Tibial artery (tissue), 4 donors: ENCODE measurements at regions not wholly inside any gene's neighbourhood (a gene's known extent, or its start where the extent isn't known, plus 50 kb on each side); places are given as distances from the start of the nearest gene placed in this dataset.
A peak's percentile ranks its signal among the peaks of the same experiment; 100 is the strongest.

Source experiments
- DNase-seq, 2 donors: peaks; one replicate each; pipeline ENCODE4 v3.0.0-alpha.2; 2019
- H3K27ac ChIP-seq, 2 donors: fragments of 200-600 bp; sonication (generic) in 1 of 2; 1 replicate in 1 of 2; 2 replicates in 1 of 2; pipeline ENCODE4 v1.5.1; 2018 to 2019; ENCODE audit warnings: mild to moderate bottlenecking in 1 of 2
- H3K27me3 ChIP-seq, 2 donors: fragments of 200-600 bp; sonication (generic) in 1 of 2; one replicate each; pipeline versions ENCODE4 v1.5.1 to v1.6.0; 2016 to 2019
- H3K36me3 ChIP-seq, 3 donors: fragments of 200-600 bp; sonication (generic) in 2 of 3; one replicate each; pipeline ENCODE4 v1.5.1; 2016 to 2019; ENCODE audit warnings: mild to moderate bottlenecking in 2 of 3
- H3K4me1 ChIP-seq, 4 donors: fragments of 200-600 bp; sonication (generic) in 2 of 4; 1 replicate in 3 of 4; 2 replicates in 1 of 4; pipeline ENCODE4 v1.5.1; 2016 to 2019
- H3K4me3 ChIP-seq, 2 donors: fragments of 200-600 bp; sonication (generic) in 1 of 2; 1 replicate in 1 of 2; 2 replicates in 1 of 2; pipeline ENCODE4 v1.5.1; 2018 to 2019; ENCODE audit warnings: mild to moderate bottlenecking in 2 of 2
- H3K9me3 ChIP-seq, 3 donors: fragments of 200-600 bp; sonication (generic) in 1 of 3; one replicate each; pipeline ENCODE4 v1.5.1; 2016 to 2019
- CTCF ChIP-seq, 2 experiments: fragments of 200-600 bp in 1 of 2; fragments of 450-650 bp in 1 of 2; IDR thresholded peaks; one replicate each; pipeline ENCODE4 v1.5.1; 2017 to 2019; ENCODE audit warnings: antibody characterized with exemption in 2 of 2, mild to moderate bottlenecking in 1 of 2, moderate library complexity in 1 of 2
- intact Hi-C: fragments of 100-400 bp; cut with DNase I; formaldehyde crosslinking; loops from one replicate; pipeline ENCODE4 v1.15.0; 2023; ENCODE audit warnings: low total_unique reads

DNA sequence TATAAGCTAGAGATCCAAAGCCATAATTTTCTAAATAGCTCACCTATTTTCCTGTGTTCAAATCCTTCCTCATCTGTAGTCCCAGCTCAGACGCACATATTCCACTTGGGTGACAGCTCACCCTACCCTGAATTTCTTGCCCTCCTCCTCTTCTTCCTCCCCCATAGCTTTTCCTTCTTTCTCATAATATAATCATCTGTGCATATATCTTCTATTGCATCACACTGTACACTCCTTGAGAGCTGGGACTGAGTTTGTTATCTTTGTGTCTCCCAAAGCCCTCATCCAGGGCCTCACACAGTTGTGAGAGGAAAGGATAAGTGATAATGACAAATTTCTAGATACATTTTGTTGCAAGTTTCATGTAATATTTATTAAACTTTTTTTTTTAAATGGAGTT, 55.9 kb upstream of the RTN4 start:
- Histone ChIP-seq H3K27ac (no peak overlapping the region), H3K4me1 (peaks cover 0 to 61% (median 13%) of the 10 kb centered on the region in 4 donors), H3K4me3 (no peak overlapping the region), H3K36me3 (no peaks in the 10 kb centered on the region), H3K27me3 (no peaks in the 10 kb centered on the region), H3K9me3 (no peaks in the 10 kb centered on the region)
- intact Hi-C loops, result no loop called here
- TF ChIP-seq CTCF (IDR thresholded peaks at IDR 0.05), result no peak
- no peak for DNase-seq

DNA sequence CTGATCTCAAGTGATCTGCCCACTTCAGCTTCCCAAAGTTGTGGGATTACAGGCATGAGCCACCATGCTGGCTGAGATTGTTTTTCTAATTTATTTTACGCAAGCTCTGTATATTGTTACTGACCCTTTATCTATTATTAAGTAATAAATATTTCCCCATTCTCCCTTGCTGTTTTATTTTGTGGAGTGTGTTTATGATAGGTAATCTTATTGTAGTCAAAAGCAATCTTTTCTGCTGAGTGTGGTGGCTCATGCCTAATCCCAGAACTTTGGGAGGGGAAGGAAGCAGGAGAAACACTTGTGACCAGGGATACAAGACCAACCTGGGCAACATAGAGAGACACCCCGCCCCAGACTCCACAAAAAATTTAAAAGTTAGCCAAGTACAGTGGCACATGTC, 55.2 kb upstream of the RTN4 start:
- intact Hi-C loops, result no loop called here
- Histone ChIP-seq H3K27ac (no peak overlapping the region), H3K4me1 (peaks cover 0 to 63% (median 20%) of the 10 kb centered on the region in 4 donors), H3K36me3 (no peaks in the 10 kb centered on the region), H3K27me3 (no peaks in the 10 kb centered on the region), H3K4me3 (no peak overlapping the region), H3K9me3 (no peaks in the 10 kb centered on the region)
- TF ChIP-seq CTCF (IDR thresholded peaks at IDR 0.05), result no peak
- DNase-seq, result no peak

DNA sequence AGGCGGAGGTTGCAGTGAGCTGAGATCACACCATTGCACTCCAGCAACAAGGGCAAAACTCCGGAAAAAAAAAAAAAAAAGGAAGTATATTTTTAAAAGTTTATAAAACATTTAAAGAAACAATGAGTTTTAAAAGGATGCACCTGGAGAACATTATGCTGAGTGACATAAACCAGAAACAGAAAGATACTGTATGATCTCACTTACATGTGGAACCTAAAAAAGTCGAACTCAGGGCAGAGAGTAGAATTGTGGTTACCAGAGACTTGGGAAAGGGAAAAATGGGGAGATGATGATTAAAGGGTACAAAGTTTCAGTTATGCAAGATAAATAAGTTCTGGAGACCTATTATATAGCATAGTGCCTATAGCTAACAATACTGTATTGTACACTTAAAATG, 52.8 kb upstream of the RTN4 start:
- no peak for DNase-seq
- no peaks in the 10 kb centered on the region for H3K36me3 ChIP-seq
- no peak for TF ChIP-seq CTCF (IDR thresholded peaks at IDR 0.05)
- no peak overlapping the region for H3K4me3 ChIP-seq
- intact Hi-C loops, result no loop called here
- H3K4me1 ChIP-seq, result peaks cover 0 to 62% (median 31%) of the 10 kb centered on the region in 4 donors
- H3K27ac ChIP-seq, result peak overlapping the region; percentile 85 to 86
- no peaks in the 10 kb centered on the region for H3K9me3 ChIP-seq
- no peaks in the 10 kb centered on the region for H3K27me3 ChIP-seq

DNA sequence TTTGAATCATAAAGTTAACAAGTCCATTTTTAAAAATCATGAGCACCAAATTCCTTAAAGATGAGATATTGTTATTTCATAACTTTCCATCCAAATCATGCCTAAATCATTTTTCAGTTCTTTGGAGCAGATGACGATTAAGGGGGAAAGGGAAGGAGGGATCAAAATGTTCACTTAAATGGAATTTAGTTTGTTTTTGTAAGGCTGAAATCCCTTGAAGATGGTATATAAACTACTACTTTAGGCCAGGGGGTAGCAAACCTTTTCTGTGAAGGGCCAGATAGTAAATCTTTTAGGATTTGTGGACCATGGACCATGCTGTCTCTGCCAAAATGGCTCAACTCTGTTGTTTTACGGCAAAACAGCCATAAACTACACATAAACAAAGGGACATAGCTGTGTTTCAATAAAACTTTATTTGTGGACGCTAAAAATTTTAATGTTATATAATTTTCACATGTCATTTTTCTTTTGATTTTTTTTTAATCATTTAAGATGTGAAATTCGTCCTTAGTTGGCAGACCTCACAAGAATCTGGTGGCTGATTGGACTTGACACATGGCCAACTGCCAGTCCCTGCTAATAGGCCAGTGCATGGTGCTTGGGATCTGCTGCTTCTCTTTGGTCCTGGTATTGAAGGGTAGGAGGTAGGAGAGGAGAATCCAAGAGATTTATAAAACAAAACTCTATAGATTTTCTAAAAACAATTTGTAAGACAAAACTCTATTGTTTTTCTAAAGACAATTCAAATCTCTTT, 52.0 kb upstream of the RTN4 start:
- intact Hi-C loops, result no loop called here
- Histone ChIP-seq H3K4me1 (peaks cover 0 to 62% (median 33%) of the 10 kb centered on the region in 4 donors), H3K36me3 (no peaks in the 10 kb centered on the region), H3K27ac (peak overlapping the region; percentile 85 to 86), H3K27me3 (no peaks in the 10 kb centered on the region), H3K4me3 (no peak overlapping the region), H3K9me3 (no peaks in the 10 kb centered on the region)
- TF ChIP-seq CTCF (IDR thresholded peaks at IDR 0.05), result no peak
- no peak for DNase-seq

GRCh38 chr2:55101466-55101865, 51.2 kb upstream of the RTN4 start:
- H3K27me3 ChIP-seq, result no peaks in the 10 kb centered on the region
- DNase-seq, result no peak
- no peaks in the 10 kb centered on the region for H3K36me3 ChIP-seq
- H3K9me3 ChIP-seq, result no peaks in the 10 kb centered on the region
- no peak for TF ChIP-seq CTCF (IDR thresholded peaks at IDR 0.05)
- intact Hi-C loops, result no loop called here
- H3K27ac ChIP-seq, result peak overlapping the region; percentile 85 to 86
- H3K4me1 ChIP-seq, result peaks cover 0 to 65% (median 41%) of the 10 kb centered on the region in 4 donors
- H3K4me3 ChIP-seq, result no peak overlapping the region
